HFF-Myc (cell line): ENCODE measurements at regions not wholly inside any gene's neighbourhood (a gene's known extent, or its start where the extent isn't known, plus 50 kb on each side); places are given as distances from the start of the nearest gene placed in this dataset.
"Not testable (repeated sequence)": the region's sequence is repeated elsewhere in the genome, so short reads cannot be mapped to it uniquely, and the experiment has no call there.

ENCODE experiments used
- DNase-seq: peaks from one replicate; pipeline ENCODE4 v3.0.0-alpha.2; 2011; ENCODE audit warnings: low read depth; ENCODE audit errors: extremely low read depth
- H3K4me3 ChIP-seq: replicated peaks from 2 replicates; pipeline ENCODE4 v1.5.1; 2011; ENCODE audit warnings: low read depth, mild to moderate bottlenecking, control low read depth, low read length
- TF ChIP-seq, protein P1 (sequence below): IDR thresholded peaks from 2 replicates; pipeline ENCODE4 v1.5.1; 2012; ENCODE audit warnings: mild to moderate bottlenecking, low read depth, low read length, control low read depth; ENCODE audit errors: missing control alignments

DNA sequence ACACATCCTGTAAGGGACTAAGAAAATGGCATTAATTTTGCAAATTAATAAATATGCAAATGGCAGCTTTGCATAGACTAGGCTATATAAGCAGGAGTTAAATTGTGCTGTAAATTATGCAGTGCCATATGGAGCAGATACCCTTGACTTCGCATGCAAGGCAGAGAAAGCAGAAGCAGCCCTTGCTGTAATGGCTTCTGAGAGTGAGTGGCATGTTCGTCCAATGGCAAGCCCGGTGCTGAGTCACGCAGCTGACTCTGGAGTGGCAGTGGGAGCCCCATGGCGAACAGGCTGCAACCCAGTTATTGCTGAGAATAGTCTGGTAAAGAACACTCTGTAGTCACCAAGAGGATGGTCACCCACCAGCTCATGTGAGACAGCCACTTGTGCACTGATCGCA lies 1186.5 kb downstream of the TYW1 start:
- no peak for DNase-seq
- H3K4me3 ChIP-seq = no peak overlapping the region
- TF ChIP-seq, protein P1, sequence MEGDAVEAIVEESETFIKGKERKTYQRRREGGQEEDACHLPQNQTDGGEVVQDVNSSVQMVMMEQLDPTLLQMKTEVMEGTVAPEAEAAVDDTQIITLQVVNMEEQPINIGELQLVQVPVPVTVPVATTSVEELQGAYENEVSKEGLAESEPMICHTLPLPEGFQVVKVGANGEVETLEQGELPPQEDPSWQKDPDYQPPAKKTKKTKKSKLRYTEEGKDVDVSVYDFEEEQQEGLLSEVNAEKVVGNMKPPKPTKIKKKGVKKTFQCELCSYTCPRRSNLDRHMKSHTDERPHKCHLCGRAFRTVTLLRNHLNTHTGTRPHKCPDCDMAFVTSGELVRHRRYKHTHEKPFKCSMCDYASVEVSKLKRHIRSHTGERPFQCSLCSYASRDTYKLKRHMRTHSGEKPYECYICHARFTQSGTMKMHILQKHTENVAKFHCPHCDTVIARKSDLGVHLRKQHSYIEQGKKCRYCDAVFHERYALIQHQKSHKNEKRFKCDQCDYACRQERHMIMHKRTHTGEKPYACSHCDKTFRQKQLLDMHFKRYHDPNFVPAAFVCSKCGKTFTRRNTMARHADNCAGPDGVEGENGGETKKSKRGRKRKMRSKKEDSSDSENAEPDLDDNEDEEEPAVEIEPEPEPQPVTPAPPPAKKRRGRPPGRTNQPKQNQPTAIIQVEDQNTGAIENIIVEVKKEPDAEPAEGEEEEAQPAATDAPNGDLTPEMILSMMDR = no peak

DNA sequence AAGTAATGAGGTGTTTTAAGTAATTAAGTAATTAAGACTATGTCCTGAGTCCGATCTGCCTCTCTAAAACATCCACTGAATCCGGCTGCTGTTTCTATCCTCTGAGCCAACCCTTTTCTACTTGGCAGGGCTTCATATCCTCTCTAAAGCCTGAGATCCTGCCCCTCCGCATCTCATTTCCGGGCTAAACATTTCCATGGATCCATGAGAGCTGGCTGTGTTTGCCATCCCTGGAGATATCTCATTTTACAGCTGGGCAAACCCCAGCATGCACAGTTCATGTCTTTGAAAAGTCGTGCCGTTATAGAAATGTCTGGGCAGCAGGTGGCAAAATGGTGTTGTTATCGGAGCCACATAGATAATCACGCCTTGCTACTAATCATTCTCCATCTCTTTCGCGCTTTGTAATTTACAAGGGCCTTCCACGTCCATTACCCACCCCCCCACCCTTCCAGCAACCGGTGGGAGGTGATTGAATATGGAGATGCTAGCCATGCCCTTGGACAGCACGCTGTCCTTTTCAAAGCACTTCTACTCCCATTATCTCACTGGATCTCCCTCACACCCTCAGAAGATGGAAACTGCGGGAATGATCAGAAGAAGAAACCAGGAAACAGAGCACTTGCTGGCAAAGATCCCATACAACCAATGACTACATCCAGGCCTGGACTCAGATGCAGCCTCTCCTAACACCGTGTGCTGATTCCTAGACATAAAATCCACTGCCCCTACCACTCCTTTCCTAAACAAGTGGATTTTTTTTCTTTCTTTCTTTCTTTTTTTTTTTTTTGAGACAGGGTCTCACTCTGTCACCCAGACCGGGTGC lies 1189.2 kb downstream of the TYW1 start:
- no peak overlapping the region for H3K4me3 ChIP-seq
- TF ChIP-seq, protein P1 = no peak
- no peak for DNase-seq

DNA sequence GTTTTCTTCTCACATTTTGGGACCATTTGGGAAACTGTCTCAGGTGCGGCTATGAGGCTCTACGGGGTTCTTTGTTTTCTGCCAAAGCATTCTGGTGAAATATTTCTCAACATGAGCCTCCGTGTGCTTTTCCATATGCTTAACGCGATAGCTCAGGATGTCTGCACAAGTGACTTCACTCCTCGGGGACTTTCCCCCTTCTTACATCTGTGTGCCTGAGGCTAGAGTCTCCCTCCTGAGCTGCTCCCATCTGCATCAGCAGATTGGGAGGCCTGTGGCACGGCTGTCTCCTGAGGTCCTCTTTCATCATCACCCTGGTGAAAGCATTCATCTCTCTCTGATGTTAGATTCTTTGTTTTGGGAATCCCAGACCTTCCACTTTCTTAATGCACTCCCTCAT lies 1190.9 kb downstream of the TYW1 start:
- TF ChIP-seq, protein P1 = no peak
- no peak overlapping the region for H3K4me3 ChIP-seq
- no peak for DNase-seq

DNA sequence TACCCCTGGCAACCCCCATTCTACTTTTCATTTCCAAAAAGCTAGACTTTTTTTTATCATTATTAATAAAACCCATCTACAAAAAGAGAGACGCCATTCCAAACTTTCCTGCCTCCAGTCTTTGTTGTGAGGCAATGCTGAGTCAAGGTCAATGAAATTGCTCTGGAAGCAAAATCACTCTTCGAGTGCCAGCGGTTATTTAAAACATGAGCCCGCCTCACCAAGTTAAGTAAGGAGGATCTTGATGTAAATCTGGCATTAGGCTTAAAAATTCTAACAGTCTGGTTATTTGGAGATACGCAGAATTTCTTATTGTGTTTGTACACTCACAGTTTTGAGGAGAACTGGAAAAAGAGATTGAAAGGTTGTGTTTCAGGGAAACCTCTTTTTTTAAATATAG lies 1196.3 kb downstream of the TYW1 start:
- TF ChIP-seq, protein P1 = no peak
- no peak for DNase-seq
- H3K4me3 ChIP-seq = no peak overlapping the region

DNA sequence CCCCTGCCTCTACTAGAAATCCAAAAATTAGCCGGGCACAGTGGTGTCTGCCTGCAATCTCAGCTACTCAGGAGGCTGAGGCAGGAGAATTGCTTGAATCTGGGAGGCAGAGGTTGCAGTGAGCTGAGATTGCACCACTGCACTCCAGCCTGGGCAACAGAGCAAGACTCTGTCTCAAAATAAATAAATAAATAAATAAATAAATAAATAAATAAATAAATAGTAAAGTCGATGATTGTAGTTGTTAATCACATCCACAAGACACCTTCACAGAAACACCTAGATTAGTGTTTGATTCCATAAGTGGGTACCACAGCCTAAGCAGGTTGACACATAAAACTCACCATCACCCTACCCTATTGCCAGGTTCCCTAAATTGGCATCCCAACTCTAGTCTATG lies 1199.0 kb downstream of the TYW1 start:
- not testable (repeated sequence) for DNase-seq, H3K4me3 ChIP-seq

DNA sequence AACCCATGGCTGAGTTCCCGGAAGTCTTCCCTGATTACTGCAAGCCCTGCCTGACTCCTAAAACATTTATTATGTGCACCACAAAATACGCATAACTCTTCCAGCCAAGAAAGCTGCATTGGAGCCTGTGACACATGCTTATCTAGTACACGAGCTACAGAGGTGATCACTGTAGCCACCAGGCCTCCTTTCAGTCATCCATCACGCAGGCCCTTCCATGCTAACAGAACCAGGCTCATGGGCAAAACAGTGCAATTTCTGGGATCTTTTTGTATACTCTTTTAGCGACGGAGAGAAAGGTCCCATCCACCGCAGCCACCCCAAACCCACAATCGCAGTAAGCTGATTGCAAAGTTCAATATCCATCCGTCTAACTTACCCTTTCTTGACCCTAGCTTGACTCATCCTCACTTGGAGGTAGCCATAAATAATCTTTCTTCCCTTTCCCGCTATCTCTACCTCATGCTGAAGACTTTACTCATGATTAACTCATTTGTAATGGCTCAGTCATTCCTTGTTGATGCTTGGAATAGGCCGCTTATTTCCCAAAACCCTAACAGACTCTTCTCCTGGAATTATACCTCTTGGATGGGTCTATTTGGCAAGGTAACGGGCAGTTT lies 1203.5 kb downstream of the TYW1 start:
- no peak for DNase-seq
- TF ChIP-seq, protein P1 = no peak

DNA sequence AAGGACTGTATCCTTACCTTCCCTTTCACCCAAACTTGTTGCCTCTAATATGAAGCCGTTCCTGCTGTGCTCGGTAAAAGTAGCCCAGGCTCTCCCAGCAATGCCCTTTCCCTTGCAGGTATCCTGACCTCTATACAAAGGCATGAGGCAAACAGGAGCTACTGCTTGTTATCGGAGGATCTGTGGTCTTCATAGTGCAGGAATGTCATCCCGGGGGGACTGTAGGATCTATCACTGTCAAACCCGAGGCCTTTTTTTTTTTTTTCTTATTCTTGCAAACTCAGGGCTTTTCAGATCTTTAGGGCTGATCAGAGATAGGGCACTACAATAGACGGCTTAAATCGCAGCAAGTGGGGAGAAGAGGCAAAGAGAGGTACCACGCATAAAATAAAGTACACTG lies 1206.6 kb downstream of the TYW1 start:
- TF ChIP-seq, protein P1 = no peak
- no peak for DNase-seq
- no peak overlapping the region for H3K4me3 ChIP-seq

More for the DNA sequence above, 1203.5 kb downstream of the TYW1 start:
- no peak overlapping the region for H3K4me3 ChIP-seq
